ENCODE measurements at regions not wholly inside any gene's neighbourhood (a gene's known extent, or its start where the extent isn't known, plus 50 kb on each side); places are given as distances from the start of the nearest gene placed in this dataset.

GRCh38 chr5:3194271-3194670 lies 401.4 kb upstream of the IRX1 start:
- Histone ChIP-seq H3K9me3 (ENCODE audit: control insufficient read depth, insufficient read depth, low read length) (peaks cover 36% of the 10 kb centered on the region), H3K27ac (ENCODE audit: low read depth, low read length) (no peak overlapping the region), H3K4me3 (ENCODE audit: low read depth, low read length) (no peak overlapping the region), H3K27me3 (ENCODE audit: control insufficient read depth, insufficient read depth, low read length) (no peaks in the 10 kb centered on the region)
- ChIA-PET CTCF (no interaction called here), POLR2A (no interaction called here)
- no peak for DNase-seq (ENCODE audit: low read depth, low spot score)
- TF ChIP-seq CTCF (IDR thresholded peaks at IDR 0.05; ENCODE audit: low read depth, low read length) = no peak

GRCh38 chr5:3191585-3191984 lies 404.0 kb upstream of the IRX1 start:
- POLR2A ChIA-PET = no interaction called here
- Histone ChIP-seq H3K9me3 (ENCODE audit: control insufficient read depth, insufficient read depth, low read length) (peaks cover 39% of the 10 kb centered on the region), H3K27me3 (ENCODE audit: control insufficient read depth, insufficient read depth, low read length) (no peaks in the 10 kb centered on the region), H3K27ac (ENCODE audit: low read depth, low read length) (no peak overlapping the region), H3K4me3 (ENCODE audit: low read depth, low read length) (no peak overlapping the region)
- TF ChIP-seq CTCF (IDR thresholded peaks at IDR 0.05; ENCODE audit: low read depth, low read length) = no peak
- no peak for DNase-seq (ENCODE audit: low read depth, low spot score)
- CTCF ChIA-PET = no interaction called here

DNA sequence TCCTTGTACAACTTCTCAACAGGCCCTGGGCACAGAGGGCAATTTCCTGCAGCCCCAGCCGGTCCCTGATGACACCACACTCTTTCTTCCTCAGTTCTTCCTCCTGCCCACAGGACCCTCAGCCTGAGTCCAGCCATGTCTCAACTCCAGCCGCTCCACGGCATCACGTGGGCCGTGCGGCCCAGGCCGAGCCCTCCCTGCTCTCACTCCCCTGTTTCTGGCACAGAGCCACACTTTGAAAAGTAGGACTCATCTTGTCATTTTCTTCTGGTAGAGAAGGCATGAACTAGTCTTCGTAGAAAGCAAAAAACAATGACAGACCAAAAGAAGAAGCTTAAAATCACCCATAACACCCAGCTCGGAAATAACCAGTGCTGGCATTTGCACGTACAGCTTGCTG lies 404.7 kb upstream of the IRX1 start:
- H3K27me3 ChIP-seq (ENCODE audit: control insufficient read depth, insufficient read depth, low read length) = no peaks in the 10 kb centered on the region
- ChIA-PET POLR2A (no interaction called here), CTCF (no interaction called here)
- peaks cover 38% of the 10 kb centered on the region for H3K9me3 ChIP-seq (ENCODE audit: control insufficient read depth, insufficient read depth, low read length)
- H3K27ac ChIP-seq (ENCODE audit: low read depth, low read length) = no peak overlapping the region
- TF ChIP-seq CTCF (IDR thresholded peaks at IDR 0.05; ENCODE audit: low read depth, low read length) = no peak
- no peak for DNase-seq (ENCODE audit: low read depth, low spot score)
- H3K4me3 ChIP-seq (ENCODE audit: low read depth, low read length) = no peak overlapping the region

GRCh38 chr5:3190433-3190832 lies 405.2 kb upstream of the IRX1 start:
- ChIA-PET POLR2A (no interaction called here), CTCF (no interaction called here)
- H3K27me3 ChIP-seq (ENCODE audit: control insufficient read depth, insufficient read depth, low read length) = no peaks in the 10 kb centered on the region
- no peak for DNase-seq (ENCODE audit: low read depth, low spot score)
- TF ChIP-seq CTCF (IDR thresholded peaks at IDR 0.05; ENCODE audit: low read depth, low read length) = no peak
- H3K27ac ChIP-seq (ENCODE audit: low read depth, low read length) = no peak overlapping the region
- H3K9me3 ChIP-seq (ENCODE audit: control insufficient read depth, insufficient read depth, low read length) = peaks cover 39% of the 10 kb centered on the region
- no peak overlapping the region for H3K4me3 ChIP-seq (ENCODE audit: low read depth, low read length)

GRCh38 chr5:3187771-3188425 lies 407.7 kb upstream of the IRX1 start:
- no peak for DNase-seq (ENCODE audit: low read depth, low spot score)
- CTCF ChIA-PET = no interaction called here
- no peak for TF ChIP-seq CTCF (IDR thresholded peaks at IDR 0.05; ENCODE audit: low read depth, low read length)
- H3K4me3 ChIP-seq (ENCODE audit: low read depth, low read length) = no peak overlapping the region
- POLR2A ChIA-PET = no interaction called here
- no peak overlapping the region for H3K27ac ChIP-seq (ENCODE audit: low read depth, low read length)
- H3K9me3 ChIP-seq (ENCODE audit: control insufficient read depth, insufficient read depth, low read length) = peaks cover 32% of the 10 kb centered on the region
- H3K27me3 ChIP-seq (ENCODE audit: control insufficient read depth, insufficient read depth, low read length) = no peaks in the 10 kb centered on the region
